PC-9 (cell line): ENCODE measurements at regions not wholly inside any gene's neighbourhood (a gene's known extent, or its start where the extent isn't known, plus 50 kb on each side); places are given as distances from the start of the nearest gene placed in this dataset.

Experiments used
- CTCF ChIP-seq: fragments of 200-600 bp; sonication (generic); conservative IDR thresholded peaks from 2 replicates; pipeline ENCODE4 v1.6.1; 2017; ENCODE audit warnings: mixed run types, antibody characterized with exemption, mild to moderate bottlenecking, moderate library complexity
- EZH2 ChIP-seq: fragments of 200-600 bp; sonication (generic); IDR thresholded peaks from 2 replicates; pipeline ENCODE4 v1.8.0; 2017; ENCODE audit warnings: antibody characterized with exemption, low read depth

- no peak for TF ChIP-seq CTCF
- no peak for TF ChIP-seq EZH2
Measured at GRCh38 chr5:87851603-87852002, 417.0 kb downstream of the TMEM161B start.
